GM13977 (cell line): ENCODE measurements at regions not wholly inside any gene's neighbourhood (a gene's known extent, or its start where the extent isn't known, plus 50 kb on each side); places are given as distances from the start of the nearest gene placed in this dataset.

Experiments used
- DNase-seq: peaks from one replicate; pipeline ENCODE4 v3.0.0; 2012; ENCODE audit warnings: low spot score
- CTCF ChIP-seq: IDR thresholded peaks from 2 replicates; pipeline ENCODE4 v1.5.1; 2012; ENCODE audit warnings: mild to moderate bottlenecking, control low read depth; ENCODE audit not compliant: insufficient read depth; ENCODE audit errors: extremely low read depth, missing control alignments
- in situ Hi-C: fragments of 300-500 bp; cut with MboI; formaldehyde crosslinking; loops from one replicate; pipeline ENCODE4 v1.12.0; 2022; ENCODE audit warnings: low sequenced_read_pairs, low pct_unique_long_range_greater_than_20kb, mixed read lengths, inconsistent platforms; ENCODE audit not compliant: unreplicated experiment

DNA sequence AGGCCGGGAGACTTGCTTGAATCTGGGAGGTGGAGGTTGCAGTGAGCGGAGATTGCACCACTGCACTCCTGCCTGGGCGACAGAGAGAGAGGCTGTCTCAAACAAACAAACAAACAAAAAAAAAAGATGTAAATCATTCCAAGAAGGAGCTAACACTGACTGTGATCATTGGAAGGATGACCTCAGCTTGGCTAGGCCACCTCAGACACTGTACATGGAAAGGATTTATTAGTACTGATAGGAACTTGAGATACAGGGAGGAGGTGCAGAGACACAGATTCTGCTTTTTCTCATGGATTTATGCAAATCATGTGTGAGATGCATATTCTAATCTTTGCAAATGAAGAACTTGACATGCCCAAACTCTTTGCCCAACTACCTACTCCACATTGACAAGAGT, 293.6 kb downstream of the HIVEP2 start:
- in situ Hi-C loops: no loop called here
- no peak for DNase-seq
- no peak for TF ChIP-seq CTCF

GRCh38 chr6:142653710-142654420, 291.1 kb downstream of the HIVEP2 start:
- in situ Hi-C loops: no loop called here

DNA sequence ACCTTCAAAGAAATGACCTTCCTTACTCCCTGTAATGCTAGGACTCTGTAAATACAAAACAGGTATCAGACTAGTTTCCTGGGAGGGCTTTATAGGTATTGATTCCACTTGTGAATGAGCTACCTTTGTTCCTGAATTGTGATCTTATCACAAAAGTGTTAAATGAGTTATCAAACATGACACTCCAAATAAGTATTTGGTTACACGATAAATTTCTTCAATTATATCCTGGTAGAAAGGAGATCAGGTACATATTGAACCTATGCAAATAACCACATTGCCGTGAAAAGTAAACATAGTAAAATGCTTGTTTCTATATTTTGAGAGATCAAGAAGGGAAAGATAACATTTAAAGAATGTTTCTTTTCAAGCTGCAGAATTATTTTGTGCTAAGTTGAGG, 285.3 kb downstream of the HIVEP2 start:
- no peak for DNase-seq
- TF ChIP-seq CTCF: no peak
- in situ Hi-C loops: no loop called here

More at GRCh38 chr6:142653710-142654420, 291.1 kb downstream of the HIVEP2 start:
- no peak for DNase-seq
- no peak for TF ChIP-seq CTCF

DNA sequence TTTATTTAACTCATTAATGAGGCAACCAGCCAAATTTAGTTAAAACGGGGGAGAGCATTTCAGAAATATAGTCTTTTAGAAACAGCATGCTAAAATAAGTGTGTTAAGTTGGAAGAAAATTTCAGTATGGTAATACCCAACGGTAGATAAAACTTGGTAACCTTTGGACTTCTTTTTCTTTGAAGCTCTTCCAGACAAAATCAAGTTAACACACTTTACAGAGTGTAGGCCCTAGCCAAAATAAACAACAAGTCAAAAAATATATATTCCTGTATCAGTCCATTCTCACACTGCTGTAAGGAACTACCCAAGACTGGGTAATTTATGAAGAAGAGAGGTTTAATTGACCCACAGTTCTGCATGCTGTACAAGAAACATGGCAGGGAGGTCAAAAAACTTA, 279.6 kb downstream of the HIVEP2 start:
- no peak for DNase-seq
- in situ Hi-C loops: no loop called here
- no peak for TF ChIP-seq CTCF

DNA sequence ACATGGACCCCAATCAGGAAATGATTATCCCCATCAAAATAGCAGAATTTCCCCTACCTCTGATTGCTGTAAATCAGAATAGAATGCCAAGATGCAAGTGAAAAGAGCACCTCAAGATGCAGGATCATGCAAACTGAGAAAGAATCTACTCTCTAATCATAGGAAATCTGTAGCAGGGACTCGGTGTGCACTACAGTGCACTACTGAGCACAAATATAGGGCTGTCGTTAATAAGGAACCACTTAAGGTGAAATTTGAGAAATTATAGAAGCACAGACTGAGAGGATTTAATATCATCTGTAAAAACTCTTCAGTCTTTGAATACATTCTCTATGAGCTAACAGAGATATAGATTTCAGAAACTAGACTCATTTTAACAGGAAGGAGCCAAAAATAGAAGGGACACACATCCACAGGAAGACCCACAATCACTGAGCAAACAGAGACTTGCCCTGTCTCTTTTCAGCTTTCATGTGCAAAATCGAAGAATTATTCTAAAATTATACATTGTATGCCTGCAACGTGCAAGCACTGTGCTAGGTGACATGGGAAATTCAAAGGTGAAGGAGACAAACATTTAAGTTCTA, 278.3 kb downstream of the HIVEP2 start:
- DNase-seq: no peak
- TF ChIP-seq CTCF: no peak
- in situ Hi-C loops: no loop called here

GRCh38 chr6:142669471-142670351, 275.3 kb downstream of the HIVEP2 start:
- in situ Hi-C loops: no loop called here
- no peak for DNase-seq
- no peak for TF ChIP-seq CTCF
